ENCODE measurements at regions not wholly inside any gene's neighbourhood (a gene's known extent, or its start where the extent isn't known, plus 50 kb on each side); places are given as distances from the start of the nearest gene placed in this dataset.

GRCh38 chr15:88401251-88401995, 65.8 kb downstream of the MRPL46 start:
- ChIA-PET POLR2A (no interaction called here), CTCF (interaction anchor here (0.8 to 4.7 kb wide), 5 partner anchors 34 to 127 kb away, joined by 3 to 21 read pairs (median 4); no protein-coding TSS in a partner anchor)
- peaks cover 15% of the 10 kb centered on the region for H3K9me3 Mint-ChIP-seq
- H3K4me1 Mint-ChIP-seq = peaks cover 19% of the 10 kb centered on the region
- no peak for TF ChIP-seq GABPB1 (CRISPR knock-in tag; IDR thresholded peaks at IDR 0.05)
- no peak for TF ChIP-seq ARID4B (CRISPR knock-in tag; IDR thresholded peaks at IDR 0.05; ENCODE audit: borderline replicate concordance)
- TF ChIP-seq FOXP1 (CRISPR knock-in tag; IDR thresholded peaks at IDR 0.05; ENCODE audit: borderline replicate concordance) = no peak
- no peak for TF ChIP-seq AFF4 (CRISPR knock-in tag; IDR thresholded peaks at IDR 0.05; ENCODE audit: borderline replicate concordance)
- no peak for TF ChIP-seq USF2 (CRISPR knock-in tag; IDR thresholded peaks at IDR 0.05)
- TF ChIP-seq MAX (CRISPR knock-in tag; IDR thresholded peaks at IDR 0.05) = no peak
- TF ChIP-seq HMGA2 (CRISPR knock-in tag; IDR thresholded peaks at IDR 0.05) = no peak
- TF ChIP-seq E2F5 (CRISPR knock-in tag; IDR thresholded peaks at IDR 0.05) = no peak
- no peak for TF ChIP-seq ZNF425 (CRISPR knock-in tag; conservative IDR thresholded peaks at IDR 0.05)
- TF ChIP-seq ATF3 (CRISPR knock-in tag; conservative IDR thresholded peaks at IDR 0.05) = no peak
- DNase-seq (ENCODE audit: low spot score) (no peak), ATAC-seq (no peak)
- no peak overlapping the region for H3K27ac Mint-ChIP-seq
- H3K36me3 Mint-ChIP-seq = no peaks in the 10 kb centered on the region; the same call in 1 of the 2 replicates
- no peak overlapping the region for H3K4me3 Mint-ChIP-seq
- no peaks in the 10 kb centered on the region for H3K27me3 Mint-ChIP-seq (ENCODE audit: low read depth)

Measured in WTC11 (cell line).